ENCODE measurements at regions not wholly inside any gene's neighbourhood (a gene's known extent, or its start where the extent isn't known, plus 50 kb on each side); places are given as distances from the start of the nearest gene placed in this dataset.

- DNase-seq: no peak
- H3K27me3 ChIP-seq: no peaks in the 10 kb centered on the region
- intact Hi-C loops (cut with DNase I; ENCODE audit: low total_unique reads): no loop called here
- no peaks in the 10 kb centered on the region for H3K36me3 ChIP-seq
- no peaks in the 10 kb centered on the region for H3K4me1 ChIP-seq
- H3K9me3 ChIP-seq: no peaks in the 10 kb centered on the region
- TF ChIP-seq CTCF (IDR thresholded peaks at IDR 0.05): no peak
- no peak for TF ChIP-seq POLR2A (IDR thresholded peaks at IDR 0.05)
- no peak overlapping the region for H3K4me3 ChIP-seq
- H3K27ac ChIP-seq: no peak overlapping the region
Observed at GRCh38 chr4:163077680-163078079, 89.0 kb downstream of the NAF1 start.

- TF ChIP-seq POLR2A (IDR thresholded peaks at IDR 0.05) (no peak), CTCF (IDR thresholded peaks at IDR 0.05) (no peak)
- intact Hi-C loops (cut with DNase I; ENCODE audit: low total_unique reads): no loop called here
- no peak overlapping the region for H3K27ac ChIP-seq
Observed at GRCh38 chr4:163072222-163072621, 94.5 kb downstream of the NAF1 start.

GRCh38 chr4:163071308-163071707 is 95.4 kb downstream of the NAF1 start:
- intact Hi-C loops (cut with DNase I; ENCODE audit: low total_unique reads): no loop called here
- no peak for TF ChIP-seq CTCF (IDR thresholded peaks at IDR 0.05)
- TF ChIP-seq POLR2A (IDR thresholded peaks at IDR 0.05): no peak
- H3K36me3 ChIP-seq: no peaks in the 10 kb centered on the region
- no peak overlapping the region for H3K4me3 ChIP-seq
- no peak for DNase-seq
- H3K9me3 ChIP-seq: no peaks in the 10 kb centered on the region
- no peak overlapping the region for H3K27ac ChIP-seq
- no peaks in the 10 kb centered on the region for H3K27me3 ChIP-seq
- no peaks in the 10 kb centered on the region for H3K4me1 ChIP-seq

More at GRCh38 chr4:163072222-163072621, 94.5 kb downstream of the NAF1 start:
- no peaks in the 10 kb centered on the region for H3K9me3 ChIP-seq
- DNase-seq: no peak
- no peaks in the 10 kb centered on the region for H3K36me3 ChIP-seq
- H3K27me3 ChIP-seq: no peaks in the 10 kb centered on the region
- H3K4me3 ChIP-seq: no peak overlapping the region
- H3K4me1 ChIP-seq: no peaks in the 10 kb centered on the region

- no peaks in the 10 kb centered on the region for H3K4me1 ChIP-seq
- H3K27ac ChIP-seq: no peak overlapping the region
- intact Hi-C loops (cut with DNase I; ENCODE audit: low total_unique reads): no loop called here
- no peaks in the 10 kb centered on the region for H3K27me3 ChIP-seq
- no peaks in the 10 kb centered on the region for H3K9me3 ChIP-seq
- no peak overlapping the region for H3K4me3 ChIP-seq
- no peak for TF ChIP-seq POLR2A (IDR thresholded peaks at IDR 0.05)
- no peak for TF ChIP-seq CTCF (IDR thresholded peaks at IDR 0.05)
- no peak for DNase-seq
- no peaks in the 10 kb centered on the region for H3K36me3 ChIP-seq
Observed at GRCh38 chr4:163070023-163070422, 96.7 kb downstream of the NAF1 start.

GRCh38 chr4:163063891-163064290 is 102.8 kb downstream of the NAF1 start:
- Histone ChIP-seq H3K4me3 (no peak overlapping the region), H3K9me3 (no peaks in the 10 kb centered on the region), H3K27ac (no peak overlapping the region), H3K36me3 (no peaks in the 10 kb centered on the region), H3K4me1 (no peaks in the 10 kb centered on the region), H3K27me3 (no peaks in the 10 kb centered on the region)
- intact Hi-C loops (cut with DNase I; ENCODE audit: low total_unique reads): no loop called here
- DNase-seq: no peak
- TF ChIP-seq POLR2A (IDR thresholded peaks at IDR 0.05) (no peak), CTCF (IDR thresholded peaks at IDR 0.05) (no peak)

Measured in uterus (tissue), 3 donors.